ENCODE measurements at regions not wholly inside any gene's neighbourhood (a gene's known extent, or its start where the extent isn't known, plus 50 kb on each side); places are given as distances from the start of the nearest gene placed in this dataset.
"Not testable (repeated sequence)": the region's sequence is repeated elsewhere in the genome, so short reads cannot be mapped to it uniquely, and the experiment has no call there.

DNA sequence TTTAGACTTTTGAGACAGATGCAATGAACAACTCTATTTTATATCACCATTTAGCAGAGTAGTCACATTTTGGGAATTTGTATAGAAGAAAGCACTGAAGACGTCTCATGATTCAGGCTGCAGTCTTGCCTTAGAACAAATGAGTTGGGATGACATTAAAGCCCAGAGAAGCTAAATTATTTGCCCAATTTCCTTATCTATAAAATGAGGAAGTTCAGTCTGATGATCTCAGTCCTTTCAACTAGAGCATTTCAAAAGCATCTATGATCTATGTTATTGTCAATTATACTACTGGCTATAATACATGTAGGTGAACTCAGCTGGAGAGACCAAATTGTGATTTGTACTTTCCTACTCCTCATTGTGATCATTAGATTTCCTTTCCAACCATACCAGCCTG is 154.1 kb downstream of the OSTF1 start:
- no peaks in the 10 kb centered on the region for H3K4me1 ChIP-seq
- no peaks in the 10 kb centered on the region for H3K36me3 ChIP-seq
- H3K27me3 ChIP-seq (ENCODE audit: low read depth): no peaks in the 10 kb centered on the region
- no peak for DNase-seq
- H3K27ac ChIP-seq (replicated peaks): no peak overlapping the region
- intact Hi-C loops (cut with micrococcal nuclease): no loop called here
- no peak overlapping the region for H3K4me3 ChIP-seq
- TF ChIP-seq, protein P1, sequence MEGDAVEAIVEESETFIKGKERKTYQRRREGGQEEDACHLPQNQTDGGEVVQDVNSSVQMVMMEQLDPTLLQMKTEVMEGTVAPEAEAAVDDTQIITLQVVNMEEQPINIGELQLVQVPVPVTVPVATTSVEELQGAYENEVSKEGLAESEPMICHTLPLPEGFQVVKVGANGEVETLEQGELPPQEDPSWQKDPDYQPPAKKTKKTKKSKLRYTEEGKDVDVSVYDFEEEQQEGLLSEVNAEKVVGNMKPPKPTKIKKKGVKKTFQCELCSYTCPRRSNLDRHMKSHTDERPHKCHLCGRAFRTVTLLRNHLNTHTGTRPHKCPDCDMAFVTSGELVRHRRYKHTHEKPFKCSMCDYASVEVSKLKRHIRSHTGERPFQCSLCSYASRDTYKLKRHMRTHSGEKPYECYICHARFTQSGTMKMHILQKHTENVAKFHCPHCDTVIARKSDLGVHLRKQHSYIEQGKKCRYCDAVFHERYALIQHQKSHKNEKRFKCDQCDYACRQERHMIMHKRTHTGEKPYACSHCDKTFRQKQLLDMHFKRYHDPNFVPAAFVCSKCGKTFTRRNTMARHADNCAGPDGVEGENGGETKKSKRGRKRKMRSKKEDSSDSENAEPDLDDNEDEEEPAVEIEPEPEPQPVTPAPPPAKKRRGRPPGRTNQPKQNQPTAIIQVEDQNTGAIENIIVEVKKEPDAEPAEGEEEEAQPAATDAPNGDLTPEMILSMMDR (IDR thresholded peaks at IDR 0.05; ENCODE audit: borderline replicate concordance): no peak
- H3K9me3 ChIP-seq (replicated peaks): peaks cover 22% of the 10 kb centered on the region

DNA sequence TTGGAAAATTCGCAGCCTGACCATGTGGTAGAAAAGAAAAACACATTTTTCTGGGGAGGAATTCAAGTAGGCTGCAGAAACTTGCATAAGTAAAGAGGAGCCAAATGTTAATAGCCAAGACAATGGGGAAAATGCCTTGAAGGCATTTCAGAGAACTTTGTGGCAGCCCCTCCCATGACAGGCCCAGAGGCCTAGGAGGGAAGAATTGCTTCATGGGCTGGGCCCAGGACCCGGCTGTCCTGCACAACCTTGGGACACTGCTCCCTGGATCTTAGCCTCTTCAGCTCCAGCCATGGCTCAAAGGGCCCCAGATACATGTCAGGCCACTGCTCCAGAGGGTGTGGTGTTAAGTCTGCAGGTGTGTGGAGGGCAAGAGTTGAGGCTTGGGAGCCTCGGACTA is 158.6 kb downstream of the OSTF1 start:
- no peak for DNase-seq
- Histone ChIP-seq H3K27ac (replicated peaks) (no peak overlapping the region), H3K27me3 (ENCODE audit: low read depth) (no peaks in the 10 kb centered on the region), H3K4me3 (no peak overlapping the region), H3K36me3 (peaks cover 6% of the 10 kb centered on the region), H3K9me3 (replicated peaks) (peaks cover 60% of the 10 kb centered on the region), H3K4me1 (no peaks in the 10 kb centered on the region)
- TF ChIP-seq, protein P1 (IDR thresholded peaks at IDR 0.05; ENCODE audit: borderline replicate concordance): no peak
- intact Hi-C loops (cut with micrococcal nuclease): no loop called here

DNA sequence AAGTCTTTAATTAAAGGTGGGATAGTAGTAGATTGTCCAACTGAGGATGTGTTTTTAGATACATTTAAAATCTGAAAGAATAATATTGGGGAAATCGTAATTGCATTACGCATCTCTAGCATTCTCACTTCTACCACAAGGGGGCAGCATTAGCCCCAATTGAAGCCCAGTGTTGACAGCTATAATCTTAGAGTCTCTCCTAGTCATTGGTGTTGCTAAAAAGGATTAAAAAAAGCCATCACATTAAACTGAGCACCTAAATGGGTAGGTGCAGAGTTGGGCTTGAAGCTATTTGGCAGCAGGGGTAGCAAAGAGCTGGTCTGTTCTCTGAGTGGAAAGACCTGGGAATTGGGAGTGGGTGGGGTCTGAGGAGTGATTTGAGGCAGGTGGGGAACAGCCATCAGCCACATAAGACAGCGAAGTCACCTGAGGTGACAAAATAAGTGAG is 177.2 kb downstream of the OSTF1 start:
- no peak overlapping the region for H3K27ac ChIP-seq (replicated peaks)
- no peak for DNase-seq
- intact Hi-C loops (cut with micrococcal nuclease): loop anchor here (5.0 to 10.0 kb wide), 2 partner anchors 602 to 1039 kb away; no protein-coding TSS in a partner anchor
- no peaks in the 10 kb centered on the region for H3K27me3 ChIP-seq (ENCODE audit: low read depth)
- H3K4me1 ChIP-seq: no peaks in the 10 kb centered on the region
- H3K36me3 ChIP-seq: no peaks in the 10 kb centered on the region
- no peaks in the 10 kb centered on the region for H3K9me3 ChIP-seq (replicated peaks)
- TF ChIP-seq, protein P1 (IDR thresholded peaks at IDR 0.05; ENCODE audit: borderline replicate concordance): peak; percentile 94
- no peak overlapping the region for H3K4me3 ChIP-seq

DNA sequence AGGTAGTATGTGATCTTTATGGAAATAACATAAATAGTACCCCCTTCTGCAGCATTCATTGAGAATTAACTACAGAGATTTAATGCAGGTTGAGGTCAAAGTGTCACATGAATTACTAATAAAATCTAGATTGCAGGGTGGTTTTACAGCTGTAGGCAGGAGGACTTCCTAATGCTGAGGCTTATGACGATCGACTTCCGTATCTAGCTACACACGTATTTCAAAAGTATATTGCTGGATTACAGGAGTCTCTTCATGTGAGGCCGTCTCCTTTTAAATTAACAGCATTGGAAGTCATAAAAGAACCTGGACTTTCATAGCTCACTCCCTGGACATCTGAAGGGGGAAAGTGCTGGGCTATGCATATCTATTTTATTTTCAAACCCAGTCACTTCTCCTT is 180.9 kb downstream of the OSTF1 start:
- H3K4me1 ChIP-seq: no peaks in the 10 kb centered on the region
- DNase-seq: no peak
- TF ChIP-seq, protein P1 (IDR thresholded peaks at IDR 0.05; ENCODE audit: borderline replicate concordance): no peak
- no peaks in the 10 kb centered on the region for H3K36me3 ChIP-seq
- no peaks in the 10 kb centered on the region for H3K27me3 ChIP-seq (ENCODE audit: low read depth)
- H3K4me3 ChIP-seq: no peak overlapping the region
- intact Hi-C loops (cut with micrococcal nuclease): loop anchor here (5.0 to 10.0 kb wide), 2 partner anchors 598 to 1036 kb away; no protein-coding TSS in a partner anchor
- no peak overlapping the region for H3K27ac ChIP-seq (replicated peaks)
- H3K9me3 ChIP-seq (replicated peaks): peaks cover 21% of the 10 kb centered on the region

DNA sequence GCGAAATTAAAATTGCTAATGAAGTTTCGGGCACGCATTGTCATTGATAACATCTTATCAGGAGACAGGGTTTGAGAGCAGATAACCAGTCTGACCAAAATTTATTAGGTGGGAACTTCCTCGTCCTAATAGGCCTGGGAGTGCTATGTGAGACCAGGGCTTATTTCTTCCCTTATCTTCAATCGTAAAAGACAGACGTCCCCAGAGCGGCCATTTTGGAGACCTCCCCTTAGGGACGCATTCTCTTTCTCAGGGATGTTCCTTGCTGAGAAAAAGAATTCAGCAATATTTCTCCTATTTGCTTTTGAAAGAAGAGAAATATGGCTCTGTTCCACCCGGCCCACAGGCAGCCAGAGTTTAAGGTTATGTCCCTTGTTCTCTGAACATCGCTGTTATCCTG is 184.7 kb downstream of the OSTF1 start:
- intact Hi-C loops (cut with micrococcal nuclease); H3K27me3 ChIP-seq (ENCODE audit: low read depth); H3K4me3 ChIP-seq; H3K4me1 ChIP-seq; H3K27ac ChIP-seq (replicated peaks); DNase-seq; H3K36me3 ChIP-seq: not testable (repeated sequence)
- peaks cover 49% of the 10 kb centered on the region for H3K9me3 ChIP-seq (replicated peaks)

DNA sequence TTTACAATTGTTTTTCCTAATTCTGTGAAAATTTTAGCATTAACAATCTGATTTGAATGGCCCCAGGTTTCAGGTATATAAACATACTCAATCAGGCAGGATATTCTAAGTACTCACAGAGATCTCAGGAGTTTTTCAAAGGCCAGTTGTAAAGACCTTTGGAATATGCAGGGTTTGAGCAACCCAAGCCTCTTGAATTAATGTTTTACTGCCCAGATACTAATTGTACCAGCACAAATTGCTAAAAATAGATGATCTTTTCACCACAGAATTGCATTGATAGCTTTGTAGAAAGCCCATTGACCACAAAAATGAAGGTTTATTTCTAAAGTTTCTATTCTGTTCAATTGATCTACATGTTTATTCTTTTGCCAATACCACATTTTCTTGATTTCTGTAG is 186.5 kb downstream of the OSTF1 start:
- no peak for DNase-seq
- intact Hi-C loops (cut with micrococcal nuclease): no loop called here
- no peak overlapping the region for H3K4me3 ChIP-seq
- no peak overlapping the region for H3K27ac ChIP-seq (replicated peaks)
- TF ChIP-seq, protein P1 (IDR thresholded peaks at IDR 0.05; ENCODE audit: borderline replicate concordance): no peak
- no peaks in the 10 kb centered on the region for H3K4me1 ChIP-seq
- peaks cover 56% of the 10 kb centered on the region for H3K9me3 ChIP-seq (replicated peaks)
- no peaks in the 10 kb centered on the region for H3K27me3 ChIP-seq (ENCODE audit: low read depth)
- H3K36me3 ChIP-seq: no peaks in the 10 kb centered on the region

Measured in left ventricle myocardium inferior (tissue), 1 donor.